GM23338 (cell line): ENCODE measurements at regions not wholly inside any gene's neighbourhood (a gene's known extent, or its start where the extent isn't known, plus 50 kb on each side); places are given as distances from the start of the nearest gene placed in this dataset.

Experiments
- CREB1 ChIP-seq: fragments of 250-450 bp; sonication (Bioruptor Pico); IDR thresholded peaks from 2 replicates; pipeline ENCODE4 v1.5.0; 2020; ENCODE audit warnings: low read depth, mild to moderate bottlenecking, moderate library complexity
- CTCF ChIP-seq, 2 experiments: fragments of 200-600 bp in 1 of 2; sonication (generic) in 1 of 2; conservative IDR thresholded peaks; 2 replicates each; pipeline versions ENCODE4 v1.5.1 to v1.6.1; 2016 to 2017; ENCODE audit warnings: antibody characterized with exemption in 2 of 2, low read depth in 2 of 2, mild to moderate bottlenecking in 2 of 2, moderate library complexity in 1 of 2
- EZH2 ChIP-seq: fragments of 200-600 bp; sonication (generic); IDR thresholded peaks from one replicate; pipeline ENCODE4 v1.8.0; 2017; ENCODE audit warnings: antibody characterized with exemption, mild to moderate bottlenecking, low read depth; ENCODE audit not compliant: unreplicated experiment
- EZH2phosphoT487 ChIP-seq: fragments of 200-600 bp; sonication (generic); IDR thresholded peaks from one replicate; pipeline ENCODE4 v1.8.1; 2018; ENCODE audit warnings: antibody characterized with exemption; ENCODE audit not compliant: unreplicated experiment
- NANOG ChIP-seq: IDR thresholded peaks from 2 replicates; pipeline ENCODE4 v1.6.1; 2016; ENCODE audit warnings: antibody characterized with exemption, borderline replicate concordance
- POLR2AphosphoS5 ChIP-seq: IDR thresholded peaks from 2 replicates; pipeline ENCODE4 v1.6.1; 2016; ENCODE audit warnings: antibody characterized with exemption, low read depth
- STAT1 ChIP-seq: IDR thresholded peaks from one replicate; pipeline ENCODE4 v1.6.1; 2016; ENCODE audit warnings: antibody characterized with exemption; ENCODE audit not compliant: unreplicated experiment
- ZNF331 ChIP-seq: fragments of 250-450 bp; sonication (Bioruptor Pico); IDR thresholded peaks from 2 replicates; pipeline ENCODE4 v1.5.0; 2020; ENCODE audit warnings: low read depth, mild to moderate bottlenecking, moderate library complexity
- TF ChIP-seq, protein P1 (sequence below): IDR thresholded peaks from one replicate; pipeline ENCODE4 v1.6.1; 2018; ENCODE audit warnings: antibody characterized with exemption; ENCODE audit not compliant: unreplicated experiment
- TF ChIP-seq, protein P2 (sequence below): fragments of 250-450 bp; sonication (Bioruptor Pico); IDR thresholded peaks from 2 replicates; pipeline ENCODE4 v1.5.0; 2020; ENCODE audit warnings: mild to moderate bottlenecking, moderate library complexity

- no peak for TF ChIP-seq CTCF (conservative IDR thresholded peaks at IDR 0.05; ENCODE audit: low read depth in 2 of 2)
- no peak for TF ChIP-seq POLR2AphosphoS5
- no peak for TF ChIP-seq CREB1 (CRISPR knock-in tag)
- no peak for TF ChIP-seq EZH2
- no peak for TF ChIP-seq EZH2phosphoT487
- TF ChIP-seq, protein P1, sequence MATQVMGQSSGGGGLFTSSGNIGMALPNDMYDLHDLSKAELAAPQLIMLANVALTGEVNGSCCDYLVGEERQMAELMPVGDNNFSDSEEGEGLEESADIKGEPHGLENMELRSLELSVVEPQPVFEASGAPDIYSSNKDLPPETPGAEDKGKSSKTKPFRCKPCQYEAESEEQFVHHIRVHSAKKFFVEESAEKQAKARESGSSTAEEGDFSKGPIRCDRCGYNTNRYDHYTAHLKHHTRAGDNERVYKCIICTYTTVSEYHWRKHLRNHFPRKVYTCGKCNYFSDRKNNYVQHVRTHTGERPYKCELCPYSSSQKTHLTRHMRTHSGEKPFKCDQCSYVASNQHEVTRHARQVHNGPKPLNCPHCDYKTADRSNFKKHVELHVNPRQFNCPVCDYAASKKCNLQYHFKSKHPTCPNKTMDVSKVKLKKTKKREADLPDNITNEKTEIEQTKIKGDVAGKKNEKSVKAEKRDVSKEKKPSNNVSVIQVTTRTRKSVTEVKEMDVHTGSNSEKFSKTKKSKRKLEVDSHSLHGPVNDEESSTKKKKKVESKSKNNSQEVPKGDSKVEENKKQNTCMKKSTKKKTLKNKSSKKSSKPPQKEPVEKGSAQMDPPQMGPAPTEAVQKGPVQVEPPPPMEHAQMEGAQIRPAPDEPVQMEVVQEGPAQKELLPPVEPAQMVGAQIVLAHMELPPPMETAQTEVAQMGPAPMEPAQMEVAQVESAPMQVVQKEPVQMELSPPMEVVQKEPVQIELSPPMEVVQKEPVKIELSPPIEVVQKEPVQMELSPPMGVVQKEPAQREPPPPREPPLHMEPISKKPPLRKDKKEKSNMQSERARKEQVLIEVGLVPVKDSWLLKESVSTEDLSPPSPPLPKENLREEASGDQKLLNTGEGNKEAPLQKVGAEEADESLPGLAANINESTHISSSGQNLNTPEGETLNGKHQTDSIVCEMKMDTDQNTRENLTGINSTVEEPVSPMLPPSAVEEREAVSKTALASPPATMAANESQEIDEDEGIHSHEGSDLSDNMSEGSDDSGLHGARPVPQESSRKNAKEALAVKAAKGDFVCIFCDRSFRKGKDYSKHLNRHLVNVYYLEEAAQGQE, result no peak
- TF ChIP-seq ZNF331 (CRISPR knock-in tag), result no peak
- TF ChIP-seq, protein P2, sequence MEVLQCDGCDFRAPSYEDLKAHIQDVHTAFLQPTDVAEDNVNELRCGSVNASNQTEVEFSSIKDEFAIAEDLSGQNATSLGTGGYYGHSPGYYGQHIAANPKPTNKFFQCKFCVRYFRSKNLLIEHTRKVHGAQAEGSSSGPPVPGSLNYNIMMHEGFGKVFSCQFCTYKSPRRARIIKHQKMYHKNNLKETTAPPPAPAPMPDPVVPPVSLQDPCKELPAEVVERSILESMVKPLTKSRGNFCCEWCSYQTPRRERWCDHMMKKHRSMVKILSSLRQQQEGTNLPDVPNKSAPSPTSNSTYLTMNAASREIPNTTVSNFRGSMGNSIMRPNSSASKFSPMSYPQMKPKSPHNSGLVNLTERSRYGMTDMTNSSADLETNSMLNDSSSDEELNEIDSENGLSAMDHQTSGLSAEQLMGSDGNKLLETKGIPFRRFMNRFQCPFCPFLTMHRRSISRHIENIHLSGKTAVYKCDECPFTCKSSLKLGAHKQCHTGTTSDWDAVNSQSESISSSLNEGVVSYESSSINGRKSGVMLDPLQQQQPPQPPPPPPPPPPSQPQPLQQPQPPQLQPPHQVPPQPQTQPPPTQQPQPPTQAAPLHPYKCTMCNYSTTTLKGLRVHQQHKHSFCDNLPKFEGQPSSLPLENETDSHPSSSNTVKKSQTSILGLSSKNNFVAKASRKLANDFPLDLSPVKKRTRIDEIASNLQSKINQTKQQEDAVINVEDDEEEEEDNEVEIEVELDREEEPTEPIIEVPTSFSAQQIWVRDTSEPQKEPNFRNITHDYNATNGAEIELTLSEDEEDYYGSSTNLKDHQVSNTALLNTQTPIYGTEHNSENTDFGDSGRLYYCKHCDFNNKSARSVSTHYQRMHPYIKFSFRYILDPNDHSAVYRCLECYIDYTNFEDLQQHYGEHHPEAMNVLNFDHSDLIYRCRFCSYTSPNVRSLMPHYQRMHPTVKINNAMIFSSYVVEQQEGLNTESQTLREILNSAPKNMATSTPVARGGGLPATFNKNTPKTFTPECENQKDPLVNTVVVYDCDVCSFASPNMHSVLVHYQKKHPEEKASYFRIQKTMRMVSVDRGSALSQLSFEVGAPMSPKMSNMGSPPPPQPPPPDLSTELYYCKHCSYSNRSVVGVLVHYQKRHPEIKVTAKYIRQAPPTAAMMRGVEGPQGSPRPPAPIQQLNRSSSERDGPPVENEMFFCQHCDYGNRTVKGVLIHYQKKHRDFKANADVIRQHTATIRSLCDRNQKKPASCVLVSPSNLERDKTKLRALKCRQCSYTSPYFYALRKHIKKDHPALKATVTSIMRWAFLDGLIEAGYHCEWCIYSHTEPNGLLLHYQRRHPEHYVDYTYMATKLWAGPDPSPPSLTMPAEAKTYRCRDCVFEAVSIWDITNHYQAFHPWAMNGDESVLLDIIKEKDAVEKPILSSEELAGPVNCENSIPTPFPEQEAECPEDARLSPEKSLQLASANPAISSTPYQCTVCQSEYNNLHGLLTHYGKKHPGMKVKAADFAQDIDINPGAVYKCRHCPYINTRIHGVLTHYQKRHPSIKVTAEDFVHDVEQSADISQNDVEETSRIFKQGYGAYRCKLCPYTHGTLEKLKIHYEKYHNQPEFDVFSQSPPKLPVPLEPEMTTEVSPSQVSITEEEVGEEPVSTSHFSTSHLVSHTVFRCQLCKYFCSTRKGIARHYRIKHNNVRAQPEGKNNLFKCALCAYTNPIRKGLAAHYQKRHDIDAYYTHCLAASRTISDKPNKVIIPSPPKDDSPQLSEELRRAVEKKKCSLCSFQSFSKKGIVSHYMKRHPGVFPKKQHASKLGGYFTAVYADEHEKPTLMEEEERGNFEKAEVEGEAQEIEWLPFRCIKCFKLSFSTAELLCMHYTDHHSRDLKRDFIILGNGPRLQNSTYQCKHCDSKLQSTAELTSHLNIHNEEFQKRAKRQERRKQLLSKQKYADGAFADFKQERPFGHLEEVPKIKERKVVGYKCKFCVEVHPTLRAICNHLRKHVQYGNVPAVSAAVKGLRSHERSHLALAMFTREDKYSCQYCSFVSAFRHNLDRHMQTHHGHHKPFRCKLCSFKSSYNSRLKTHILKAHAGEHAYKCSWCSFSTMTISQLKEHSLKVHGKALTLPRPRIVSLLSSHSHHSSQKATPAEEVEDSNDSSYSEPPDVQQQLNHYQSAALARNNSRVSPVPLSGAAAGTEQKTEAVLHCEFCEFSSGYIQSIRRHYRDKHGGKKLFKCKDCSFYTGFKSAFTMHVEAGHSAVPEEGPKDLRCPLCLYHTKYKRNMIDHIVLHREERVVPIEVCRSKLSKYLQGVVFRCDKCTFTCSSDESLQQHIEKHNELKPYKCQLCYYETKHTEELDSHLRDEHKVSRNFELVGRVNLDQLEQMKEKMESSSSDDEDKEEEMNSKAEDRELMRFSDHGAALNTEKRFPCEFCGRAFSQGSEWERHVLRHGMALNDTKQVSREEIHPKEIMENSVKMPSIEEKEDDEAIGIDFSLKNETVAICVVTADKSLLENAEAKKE (CRISPR knock-in tag), result no peak
- TF ChIP-seq NANOG, result no peak
- TF ChIP-seq STAT1, result no peak
These were observed 75.0 kb upstream of the OR13F1 start for GRCh38 chr9:104429031-104429546.
